Fibroblast of lung (primary cell): ENCODE measurements at regions not wholly inside any gene's neighbourhood (a gene's known extent, or its start where the extent isn't known, plus 50 kb on each side); places are given as distances from the start of the nearest gene placed in this dataset.

Experiments
- DNase-seq, 2 donors: peaks; one replicate each; pipeline versions ENCODE4 v3.0.0 to v3.0.0-alpha.2; 2010; ENCODE audit warnings: low read depth in 2 of 2
- H2AFZ ChIP-seq: 2 replicates; pipeline ENCODE4 v1.5.1; 2012; ENCODE audit warnings: low read length, control low read depth, inconsistent platforms
- H3K27ac ChIP-seq: 2 replicates; pipeline ENCODE4 v1.5.1; 2011; ENCODE audit warnings: low read length, control low read depth; ENCODE audit not compliant: insufficient read depth
- H3K27me3 ChIP-seq: 2 replicates; pipeline ENCODE4 v1.5.1; 2011; ENCODE audit warnings: mild to moderate bottlenecking, low read length; ENCODE audit not compliant: control insufficient read depth, insufficient read depth
- H3K36me3 ChIP-seq: 2 replicates; pipeline ENCODE4 v1.5.1; 2011; ENCODE audit warnings: low read length; ENCODE audit not compliant: control insufficient read depth, insufficient read depth
- H3K4me1 ChIP-seq: 2 replicates; pipeline ENCODE4 v1.5.1; 2011; ENCODE audit warnings: low read length; ENCODE audit not compliant: control insufficient read depth, insufficient read depth; ENCODE audit errors: extremely low read depth
- H3K4me2 ChIP-seq: 2 replicates; pipeline ENCODE4 v1.5.1; 2011; ENCODE audit warnings: low read length, control low read depth; ENCODE audit not compliant: insufficient read depth; ENCODE audit errors: extremely low read depth
- H3K4me3 ChIP-seq, 4 experiments: fragments of 200-600 bp in 1 of 4; sonication (generic) in 1 of 4; replicated peaks in 1 of 4; 2 replicates each; pipeline ENCODE4 v1.5.1; 2011 to 2016; ENCODE audit warnings: low read length in 4 of 4, low read depth in 3 of 4, mild to moderate bottlenecking in 3 of 4, control low read depth in 2 of 4, inconsistent platforms in 1 of 4, mixed read lengths in 1 of 4; ENCODE audit not compliant: insufficient read depth in 1 of 4; ENCODE audit errors: control extremely low read depth in 1 of 4
- H3K79me2 ChIP-seq: 2 replicates; pipeline ENCODE4 v1.5.1; 2012; ENCODE audit warnings: mild to moderate bottlenecking, low read length, inconsistent platforms; ENCODE audit not compliant: control insufficient read depth, insufficient read depth
- H3K9ac ChIP-seq: 2 replicates; pipeline ENCODE4 v1.5.1; 2011; ENCODE audit warnings: mild to moderate bottlenecking, low read length, control low read depth; ENCODE audit not compliant: insufficient read depth
- H3K9me3 ChIP-seq: 2 replicates; pipeline ENCODE4 v1.5.1; 2012; ENCODE audit warnings: low read depth, low read length; ENCODE audit not compliant: control insufficient read depth, insufficient read depth
- H4K20me1 ChIP-seq: 2 replicates; pipeline ENCODE4 v1.5.1; 2011; ENCODE audit warnings: low read length; ENCODE audit not compliant: control insufficient read depth, insufficient read depth; ENCODE audit errors: extremely low read depth
- EZH2 ChIP-seq: IDR thresholded peaks from 2 replicates; pipeline ENCODE4 v1.5.1; 2012; ENCODE audit warnings: low read length, control low read depth, mild to moderate bottlenecking; ENCODE audit errors: missing control alignments
- TF ChIP-seq, protein P1 (sequence below), 2 donors: IDR thresholded peaks in 1 of 2; conservative IDR thresholded peaks in 1 of 2; 1 replicate in 1 of 2; 2 replicates in 1 of 2; pipeline ENCODE4 v1.5.1; 2011 to 2012; ENCODE audit warnings: low read length in 2 of 2, control low read depth in 1 of 2, inconsistent platforms in 1 of 2, low read depth in 1 of 2, mild to moderate bottlenecking in 1 of 2

DNA sequence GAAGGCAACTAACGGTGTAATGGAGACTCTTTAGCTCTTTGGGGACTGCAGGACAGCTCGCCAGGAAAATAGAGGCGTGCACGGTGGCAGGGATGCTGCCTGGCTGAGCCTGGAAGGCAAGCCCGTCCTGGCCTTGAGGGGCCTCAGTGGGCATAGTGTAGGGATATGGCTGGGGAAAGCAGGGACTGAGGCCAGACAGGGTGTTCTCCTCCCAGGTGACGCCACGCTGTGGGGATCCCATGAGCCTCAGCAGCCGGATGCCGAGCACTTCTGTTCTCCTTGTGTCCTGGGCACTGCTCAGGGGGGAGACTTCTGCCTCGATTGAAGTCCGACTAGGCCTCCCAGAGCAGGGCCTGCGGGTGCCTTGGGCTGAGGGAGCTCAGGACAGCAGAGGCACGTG lies 89.2 kb downstream of the NPIPB11 start:
- Histone ChIP-seq H3K4me3 (no peak overlapping the region), H3K27ac (no peak overlapping the region), H3K4me1 (peaks cover 3% of the 10 kb centered on the region), H3K36me3 (no peaks in the 10 kb centered on the region), H3K27me3 (no peaks in the 10 kb centered on the region), H2AFZ (no peak overlapping the region), H3K9ac (no peak overlapping the region), H3K9me3 (no peaks in the 10 kb centered on the region), H4K20me1 (no peaks in the 10 kb centered on the region), H3K79me2 (no peaks in the 10 kb centered on the region), H3K4me2 (no peak overlapping the region)
- TF ChIP-seq EZH2, result no peak
- TF ChIP-seq, protein P1, sequence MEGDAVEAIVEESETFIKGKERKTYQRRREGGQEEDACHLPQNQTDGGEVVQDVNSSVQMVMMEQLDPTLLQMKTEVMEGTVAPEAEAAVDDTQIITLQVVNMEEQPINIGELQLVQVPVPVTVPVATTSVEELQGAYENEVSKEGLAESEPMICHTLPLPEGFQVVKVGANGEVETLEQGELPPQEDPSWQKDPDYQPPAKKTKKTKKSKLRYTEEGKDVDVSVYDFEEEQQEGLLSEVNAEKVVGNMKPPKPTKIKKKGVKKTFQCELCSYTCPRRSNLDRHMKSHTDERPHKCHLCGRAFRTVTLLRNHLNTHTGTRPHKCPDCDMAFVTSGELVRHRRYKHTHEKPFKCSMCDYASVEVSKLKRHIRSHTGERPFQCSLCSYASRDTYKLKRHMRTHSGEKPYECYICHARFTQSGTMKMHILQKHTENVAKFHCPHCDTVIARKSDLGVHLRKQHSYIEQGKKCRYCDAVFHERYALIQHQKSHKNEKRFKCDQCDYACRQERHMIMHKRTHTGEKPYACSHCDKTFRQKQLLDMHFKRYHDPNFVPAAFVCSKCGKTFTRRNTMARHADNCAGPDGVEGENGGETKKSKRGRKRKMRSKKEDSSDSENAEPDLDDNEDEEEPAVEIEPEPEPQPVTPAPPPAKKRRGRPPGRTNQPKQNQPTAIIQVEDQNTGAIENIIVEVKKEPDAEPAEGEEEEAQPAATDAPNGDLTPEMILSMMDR (conservative IDR thresholded peaks at IDR 0.05 in 1 of 2, IDR thresholded peaks at IDR 0.05 in 1 of 2; ENCODE audit: low read depth in 1 of 2, low read length in 2 of 2), result no peak
- no peak for DNase-seq

DNA sequence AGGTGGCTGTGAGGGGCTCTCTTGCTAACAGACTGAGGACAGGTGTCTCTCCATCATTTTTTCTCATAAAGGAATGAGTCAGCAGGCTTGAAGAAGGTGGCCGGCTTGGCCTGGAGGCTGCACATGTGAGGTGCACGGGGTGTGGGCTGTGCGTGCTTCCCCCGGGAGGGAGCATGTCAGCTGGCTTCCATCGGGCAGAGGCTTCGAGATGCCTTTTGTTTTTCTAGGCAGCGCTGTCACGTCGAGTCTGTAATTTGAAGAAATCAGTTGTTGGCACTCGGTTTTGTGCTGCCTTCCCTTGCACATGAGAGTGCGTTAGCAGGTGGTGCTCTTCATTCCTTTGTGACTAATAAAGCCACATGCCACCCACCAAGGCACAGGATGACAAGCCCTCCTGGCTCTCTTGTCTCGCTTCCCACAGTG lies 89.7 kb downstream of the NPIPB11 start:
- H3K27me3 ChIP-seq, result no peaks in the 10 kb centered on the region
- no peaks in the 10 kb centered on the region for H4K20me1 ChIP-seq
- no peak overlapping the region for H3K4me2 ChIP-seq
- no peaks in the 10 kb centered on the region for H3K36me3 ChIP-seq
- H3K4me3 ChIP-seq, result no peak overlapping the region
- peaks cover 3% of the 10 kb centered on the region for H3K4me1 ChIP-seq
- H3K27ac ChIP-seq, result no peak overlapping the region
- TF ChIP-seq, protein P1 (conservative IDR thresholded peaks at IDR 0.05 in 1 of 2, IDR thresholded peaks at IDR 0.05 in 1 of 2; ENCODE audit: low read depth in 1 of 2, low read length in 2 of 2), result no peak
- no peak for TF ChIP-seq EZH2
- peak; percentile 16 to 47 for DNase-seq
- H2AFZ ChIP-seq, result no peak overlapping the region
- H3K9me3 ChIP-seq, result no peaks in the 10 kb centered on the region
- no peaks in the 10 kb centered on the region for H3K79me2 ChIP-seq
- H3K9ac ChIP-seq, result no peak overlapping the region

DNA sequence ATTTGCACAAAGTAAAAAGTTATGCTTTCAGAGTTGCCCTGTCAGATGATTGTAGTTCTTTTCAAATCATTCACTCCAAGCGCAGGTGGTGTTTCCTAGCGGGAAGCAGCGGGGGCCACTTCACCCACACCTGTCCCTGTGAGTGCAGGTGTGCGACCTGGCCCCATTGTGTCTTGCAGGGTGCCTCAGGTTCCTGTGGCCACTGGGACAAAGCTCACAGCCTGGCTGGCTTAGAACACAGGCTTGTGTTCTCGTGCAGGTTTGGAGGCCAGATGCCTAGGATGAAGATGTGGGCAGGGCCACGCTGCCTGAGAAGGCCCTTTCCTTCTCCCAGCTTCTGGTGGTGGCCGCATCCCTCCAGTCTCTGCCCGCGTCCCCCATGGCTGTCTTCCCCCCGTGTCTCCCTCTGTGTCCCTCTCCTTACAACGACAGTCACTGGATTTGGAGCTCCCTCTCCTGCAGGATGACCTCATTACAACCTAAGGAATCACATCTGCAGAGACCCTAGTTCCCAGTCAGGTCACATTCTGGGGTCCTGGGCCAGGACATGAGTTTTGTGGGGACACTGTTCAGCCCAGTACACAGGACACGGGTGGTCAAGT lies 90.5 kb downstream of the NPIPB11 start:
- H3K27me3 ChIP-seq, result no peaks in the 10 kb centered on the region
- H3K9me3 ChIP-seq, result no peaks in the 10 kb centered on the region
- no peak overlapping the region for H3K9ac ChIP-seq
- no peak overlapping the region for H3K4me2 ChIP-seq
- H3K27ac ChIP-seq, result no peak overlapping the region
- no peak overlapping the region for H2AFZ ChIP-seq
- no peaks in the 10 kb centered on the region for H3K36me3 ChIP-seq
- H3K4me1 ChIP-seq, result peaks cover 4% of the 10 kb centered on the region
- no peak for TF ChIP-seq EZH2
- TF ChIP-seq, protein P1 (conservative IDR thresholded peaks at IDR 0.05 in 1 of 2, IDR thresholded peaks at IDR 0.05 in 1 of 2; ENCODE audit: low read depth in 1 of 2, low read length in 2 of 2), result no peak
- no peaks in the 10 kb centered on the region for H3K79me2 ChIP-seq
- H4K20me1 ChIP-seq, result no peaks in the 10 kb centered on the region
- H3K4me3 ChIP-seq, result no peak overlapping the region
- DNase-seq, result no peak
